DND-41 (cell line): ENCODE measurements at regions not wholly inside any gene's neighbourhood (a gene's known extent, or its start where the extent isn't known, plus 50 kb on each side); places are given as distances from the start of the nearest gene placed in this dataset.

Source experiments
- ATAC-seq: fragments of 200-7000 bp; cut with Tn5 transposase; 3 replicates; pipeline ENCODE4 v1.9.1; 2021; ENCODE audit warnings: low read depth; ENCODE audit not compliant: insufficient read depth
- DNase-seq: peaks from one replicate; pipeline ENCODE4 v3.0.0-alpha.2; 2020
- H2AFZ ChIP-seq: 2 replicates; pipeline ENCODE4 v1.6.0; 2012; ENCODE audit warnings: low read depth, low read length
- H3K27ac ChIP-seq: 2 replicates; pipeline ENCODE4 v1.5.1; 2012; ENCODE audit warnings: low read length, inconsistent platforms
- H3K27me3 ChIP-seq: fragments of 200-600 bp; sonication (generic); 2 replicates; pipeline ENCODE4 v1.6.0; 2012; ENCODE audit warnings: low read length, mild to moderate bottlenecking, inconsistent platforms; ENCODE audit not compliant: insufficient read depth, poor library complexity
- H3K36me3 ChIP-seq: 2 replicates; pipeline ENCODE4 v1.5.1; 2012; ENCODE audit warnings: low read length, inconsistent platforms; ENCODE audit not compliant: insufficient read depth
- H3K4me1 ChIP-seq: 2 replicates; pipeline ENCODE4 v1.5.1; 2012; ENCODE audit warnings: mild to moderate bottlenecking, low read length; ENCODE audit not compliant: insufficient read depth
- H3K4me2 ChIP-seq: 2 replicates; pipeline ENCODE4 v1.6.0; 2012; ENCODE audit warnings: mild to moderate bottlenecking, moderate library complexity, low read length, inconsistent platforms; ENCODE audit not compliant: insufficient read depth
- H3K4me3 ChIP-seq, 2 experiments: fragments of 200-600 bp in 1 of 2; shearing (Covaris generic) in 1 of 2; 2 replicates each; pipeline ENCODE4 v1.5.1; 2012 to 2016; ENCODE audit warnings: inconsistent platforms in 2 of 2, low read length in 2 of 2, mild to moderate bottlenecking in 2 of 2, low read depth in 1 of 2, moderate library complexity in 1 of 2
- H3K79me2 ChIP-seq: 2 replicates; pipeline ENCODE4 v1.6.0; 2012; ENCODE audit warnings: low read length, inconsistent platforms; ENCODE audit not compliant: insufficient read depth
- H3K9ac ChIP-seq: 2 replicates; pipeline ENCODE4 v1.6.0; 2012; ENCODE audit warnings: low read depth, mild to moderate bottlenecking, inconsistent platforms, low read length, moderate library complexity
- H3K9me3 ChIP-seq: 2 replicates; pipeline ENCODE4 v1.5.1; 2012; ENCODE audit warnings: low read length, moderate library complexity, mild to moderate bottlenecking, inconsistent platforms; ENCODE audit not compliant: insufficient read depth, severe bottlenecking
- H4K20me1 ChIP-seq: 2 replicates; pipeline ENCODE4 v1.6.0; 2012; ENCODE audit warnings: low read length; ENCODE audit not compliant: insufficient read depth
- EZH2 ChIP-seq: IDR thresholded peaks from 3 replicates; pipeline ENCODE4 v1.6.1; 2012; ENCODE audit warnings: borderline replicate concordance, low read depth, mild to moderate bottlenecking, moderate library complexity, low read length, inconsistent platforms; ENCODE audit not compliant: severe bottlenecking
- TF ChIP-seq, protein P1 (sequence below): IDR thresholded peaks from 2 replicates; pipeline ENCODE4 v1.5.1; 2012; ENCODE audit warnings: borderline replicate concordance, low read length, moderate library complexity, mild to moderate bottlenecking; ENCODE audit not compliant: poor library complexity, severe bottlenecking; ENCODE audit errors: extremely low read depth

DNA sequence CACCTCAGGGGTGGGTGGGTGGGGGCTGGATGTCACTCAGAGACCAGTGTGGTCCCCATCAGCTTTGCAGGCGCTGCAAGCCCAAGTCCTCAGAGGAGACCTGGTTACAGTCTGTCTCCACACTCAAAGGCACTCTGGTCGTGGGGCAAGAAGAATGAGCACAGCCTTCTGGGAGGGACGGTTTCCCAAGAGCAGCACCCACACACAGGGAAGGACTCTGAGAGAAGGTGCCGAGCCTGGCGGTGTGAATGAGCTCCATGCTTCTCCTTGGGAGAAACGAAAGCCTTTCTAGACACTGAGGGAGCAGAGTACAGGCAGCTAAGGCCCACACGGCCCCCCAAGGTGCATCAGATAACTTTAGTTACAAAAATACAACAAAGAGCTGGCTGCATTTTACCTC, 473.6 kb downstream of the FOXO1 start:
- Histone ChIP-seq H3K9ac (no peak overlapping the region), H3K27me3 (peaks cover 38% of the 10 kb centered on the region), H3K79me2 (no peaks in the 10 kb centered on the region), H3K4me2 (no peak overlapping the region), H3K4me1 (peaks cover 8% of the 10 kb centered on the region), H2AFZ (no peak overlapping the region), H4K20me1 (peaks cover 10% of the 10 kb centered on the region), H3K4me3 (no peak overlapping the region), H3K27ac (no peak overlapping the region), H3K36me3 (no peaks in the 10 kb centered on the region), H3K9me3 (no peaks in the 10 kb centered on the region)
- no peak for TF ChIP-seq EZH2
- TF ChIP-seq, protein P1, sequence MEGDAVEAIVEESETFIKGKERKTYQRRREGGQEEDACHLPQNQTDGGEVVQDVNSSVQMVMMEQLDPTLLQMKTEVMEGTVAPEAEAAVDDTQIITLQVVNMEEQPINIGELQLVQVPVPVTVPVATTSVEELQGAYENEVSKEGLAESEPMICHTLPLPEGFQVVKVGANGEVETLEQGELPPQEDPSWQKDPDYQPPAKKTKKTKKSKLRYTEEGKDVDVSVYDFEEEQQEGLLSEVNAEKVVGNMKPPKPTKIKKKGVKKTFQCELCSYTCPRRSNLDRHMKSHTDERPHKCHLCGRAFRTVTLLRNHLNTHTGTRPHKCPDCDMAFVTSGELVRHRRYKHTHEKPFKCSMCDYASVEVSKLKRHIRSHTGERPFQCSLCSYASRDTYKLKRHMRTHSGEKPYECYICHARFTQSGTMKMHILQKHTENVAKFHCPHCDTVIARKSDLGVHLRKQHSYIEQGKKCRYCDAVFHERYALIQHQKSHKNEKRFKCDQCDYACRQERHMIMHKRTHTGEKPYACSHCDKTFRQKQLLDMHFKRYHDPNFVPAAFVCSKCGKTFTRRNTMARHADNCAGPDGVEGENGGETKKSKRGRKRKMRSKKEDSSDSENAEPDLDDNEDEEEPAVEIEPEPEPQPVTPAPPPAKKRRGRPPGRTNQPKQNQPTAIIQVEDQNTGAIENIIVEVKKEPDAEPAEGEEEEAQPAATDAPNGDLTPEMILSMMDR: no peak
- no peak for ATAC-seq
- DNase-seq: no peak

GRCh38 chr13:40193286-40194223, 472.9 kb downstream of the FOXO1 start:
- Histone ChIP-seq H2AFZ (no peak overlapping the region), H4K20me1 (peaks cover 4% of the 10 kb centered on the region), H3K36me3 (no peaks in the 10 kb centered on the region), H3K4me3 (no peak overlapping the region), H3K27me3 (peaks cover 34% of the 10 kb centered on the region), H3K27ac (no peak overlapping the region), H3K4me1 (peaks cover under 1% of the 10 kb centered on the region; the same call in 1 of the 2 replicates), H3K79me2 (no peaks in the 10 kb centered on the region), H3K4me2 (no peak overlapping the region), H3K9me3 (no peaks in the 10 kb centered on the region), H3K9ac (no peak overlapping the region)
- no peak for DNase-seq
- no peak for ATAC-seq
- no peak for TF ChIP-seq EZH2
- TF ChIP-seq, protein P1: no peak

- H3K27me3 ChIP-seq: peaks cover 27% of the 10 kb centered on the region
- no peak overlapping the region for H3K27ac ChIP-seq
- no peaks in the 10 kb centered on the region for H3K79me2 ChIP-seq
- H3K36me3 ChIP-seq: no peaks in the 10 kb centered on the region
- ATAC-seq (no peak), DNase-seq (no peak)
- H3K4me1 ChIP-seq: no peaks in the 10 kb centered on the region
- no peak overlapping the region for H3K4me2 ChIP-seq
- no peaks in the 10 kb centered on the region for H3K9me3 ChIP-seq
- peaks cover 3% of the 10 kb centered on the region for H4K20me1 ChIP-seq
- no peak overlapping the region for H2AFZ ChIP-seq
- TF ChIP-seq, protein P1: no peak
- TF ChIP-seq EZH2: no peak
- no peak overlapping the region for H3K9ac ChIP-seq
- no peak overlapping the region for H3K4me3 ChIP-seq
Measured at GRCh38 chr13:40194224-40194806, 472.1 kb downstream of the FOXO1 start.
